Rectal smooth muscle tissue (tissue), 1 donor: ENCODE measurements at regions not wholly inside any gene's neighbourhood (a gene's known extent, or its start where the extent isn't known, plus 50 kb on each side); places are given as distances from the start of the nearest gene placed in this dataset.

Source experiments
- H3K27ac ChIP-seq: one replicate; pipeline ENCODE4 v1.7.0; 2013; ENCODE audit warnings: low read depth, low read length, inconsistent platforms
- H3K27me3 ChIP-seq: one replicate; pipeline ENCODE4 v1.7.0; 2013; ENCODE audit warnings: low read length; ENCODE audit not compliant: control insufficient read depth, insufficient read depth
- H3K36me3 ChIP-seq: one replicate; pipeline ENCODE4 v1.7.0; 2013; ENCODE audit warnings: low read length; ENCODE audit not compliant: control insufficient read depth, insufficient read depth
- H3K4me1 ChIP-seq: one replicate; pipeline ENCODE4 v1.7.0; 2013; ENCODE audit warnings: low read length; ENCODE audit not compliant: control insufficient read depth, insufficient read depth
- H3K4me3 ChIP-seq: one replicate; pipeline ENCODE4 v1.7.0; 2013; ENCODE audit warnings: low read length
- H3K9ac ChIP-seq: one replicate; pipeline ENCODE4 v1.7.0; 2013; ENCODE audit warnings: low read length

GRCh38 chr5:89447027-89447426 is 564.0 kb upstream of the MEF2C start:
- H3K27ac ChIP-seq: no peak overlapping the region
- H3K4me3 ChIP-seq: no peak overlapping the region
- H3K4me1 ChIP-seq: no peaks in the 10 kb centered on the region
- no peak overlapping the region for H3K9ac ChIP-seq
- H3K36me3 ChIP-seq: no peaks in the 10 kb centered on the region
- H3K27me3 ChIP-seq: no peaks in the 10 kb centered on the region

GRCh38 chr5:89445106-89445745 is 562.2 kb upstream of the MEF2C start:
- no peak overlapping the region for H3K27ac ChIP-seq
- no peak overlapping the region for H3K9ac ChIP-seq
- H3K36me3 ChIP-seq: no peaks in the 10 kb centered on the region
- H3K4me3 ChIP-seq: no peak overlapping the region
- H3K27me3 ChIP-seq: no peaks in the 10 kb centered on the region
- H3K4me1 ChIP-seq: no peaks in the 10 kb centered on the region

GRCh38 chr5:89444088-89444487 is 561.1 kb upstream of the MEF2C start:
- H3K36me3 ChIP-seq: no peaks in the 10 kb centered on the region
- no peak overlapping the region for H3K9ac ChIP-seq
- H3K4me3 ChIP-seq: no peak overlapping the region
- no peaks in the 10 kb centered on the region for H3K27me3 ChIP-seq
- no peaks in the 10 kb centered on the region for H3K4me1 ChIP-seq
- no peak overlapping the region for H3K27ac ChIP-seq

- H3K4me1 ChIP-seq: no peaks in the 10 kb centered on the region
- H3K9ac ChIP-seq: no peak overlapping the region
- H3K36me3 ChIP-seq: no peaks in the 10 kb centered on the region
- no peaks in the 10 kb centered on the region for H3K27me3 ChIP-seq
- H3K4me3 ChIP-seq: no peak overlapping the region
- H3K27ac ChIP-seq: no peak overlapping the region
These were observed 560.5 kb upstream of the MEF2C start for GRCh38 chr5:89443508-89443907.

- no peak overlapping the region for H3K9ac ChIP-seq
- no peaks in the 10 kb centered on the region for H3K36me3 ChIP-seq
- no peak overlapping the region for H3K4me3 ChIP-seq
- H3K27me3 ChIP-seq: no peaks in the 10 kb centered on the region
- H3K27ac ChIP-seq: no peak overlapping the region
- no peaks in the 10 kb centered on the region for H3K4me1 ChIP-seq
These were observed 559.0 kb upstream of the MEF2C start for GRCh38 chr5:89441965-89442364.

- no peaks in the 10 kb centered on the region for H3K4me1 ChIP-seq
- no peak overlapping the region for H3K9ac ChIP-seq
- H3K36me3 ChIP-seq: no peaks in the 10 kb centered on the region
- H3K27ac ChIP-seq: no peak overlapping the region
- no peak overlapping the region for H3K4me3 ChIP-seq
- H3K27me3 ChIP-seq: no peaks in the 10 kb centered on the region
These were observed 557.7 kb upstream of the MEF2C start for GRCh38 chr5:89440670-89441069.

GRCh38 chr5:89437450-89438435 is 554.8 kb upstream of the MEF2C start:
- no peaks in the 10 kb centered on the region for H3K4me1 ChIP-seq
- H3K4me3 ChIP-seq: no peak overlapping the region
- no peaks in the 10 kb centered on the region for H3K36me3 ChIP-seq
- H3K27me3 ChIP-seq: no peaks in the 10 kb centered on the region
- H3K9ac ChIP-seq: no peak overlapping the region
- H3K27ac ChIP-seq: no peak overlapping the region

- Histone ChIP-seq H3K27ac (no peak overlapping the region), H3K36me3 (no peaks in the 10 kb centered on the region), H3K9ac (no peak overlapping the region), H3K4me3 (no peak overlapping the region), H3K4me1 (no peaks in the 10 kb centered on the region), H3K27me3 (no peaks in the 10 kb centered on the region)
These were observed 553.5 kb upstream of the MEF2C start for GRCh38 chr5:89436464-89436863.

- Histone ChIP-seq H3K4me1 (no peaks in the 10 kb centered on the region), H3K27ac (no peak overlapping the region), H3K4me3 (no peak overlapping the region), H3K9ac (no peak overlapping the region), H3K27me3 (no peaks in the 10 kb centered on the region), H3K36me3 (no peaks in the 10 kb centered on the region)
These were observed 552.4 kb upstream of the MEF2C start for GRCh38 chr5:89435347-89435746.

- H3K4me3 ChIP-seq: no peak overlapping the region
- H3K27ac ChIP-seq: no peak overlapping the region
- H3K27me3 ChIP-seq: no peaks in the 10 kb centered on the region
- no peaks in the 10 kb centered on the region for H3K4me1 ChIP-seq
- H3K9ac ChIP-seq: no peak overlapping the region
- no peaks in the 10 kb centered on the region for H3K36me3 ChIP-seq
These were observed 545.6 kb upstream of the MEF2C start for GRCh38 chr5:89428624-89429023.

GRCh38 chr5:89425062-89425461 is 542.1 kb upstream of the MEF2C start:
- Histone ChIP-seq H3K27ac (no peak overlapping the region), H3K27me3 (no peaks in the 10 kb centered on the region), H3K9ac (no peak overlapping the region), H3K4me3 (no peak overlapping the region), H3K36me3 (no peaks in the 10 kb centered on the region), H3K4me1 (no peaks in the 10 kb centered on the region)

GRCh38 chr5:89421035-89421434 is 538.1 kb upstream of the MEF2C start:
- Histone ChIP-seq H3K27me3 (no peaks in the 10 kb centered on the region), H3K27ac (no peak overlapping the region)

More at GRCh38 chr5:89421035-89421434, 538.1 kb upstream of the MEF2C start:
- no peaks in the 10 kb centered on the region for H3K36me3 ChIP-seq
- no peaks in the 10 kb centered on the region for H3K4me1 ChIP-seq
- H3K9ac ChIP-seq: no peak overlapping the region
- no peak overlapping the region for H3K4me3 ChIP-seq
